ENCODE measurements at regions not wholly inside any gene's neighbourhood (a gene's known extent, or its start where the extent isn't known, plus 50 kb on each side); places are given as distances from the start of the nearest gene placed in this dataset.

DNA sequence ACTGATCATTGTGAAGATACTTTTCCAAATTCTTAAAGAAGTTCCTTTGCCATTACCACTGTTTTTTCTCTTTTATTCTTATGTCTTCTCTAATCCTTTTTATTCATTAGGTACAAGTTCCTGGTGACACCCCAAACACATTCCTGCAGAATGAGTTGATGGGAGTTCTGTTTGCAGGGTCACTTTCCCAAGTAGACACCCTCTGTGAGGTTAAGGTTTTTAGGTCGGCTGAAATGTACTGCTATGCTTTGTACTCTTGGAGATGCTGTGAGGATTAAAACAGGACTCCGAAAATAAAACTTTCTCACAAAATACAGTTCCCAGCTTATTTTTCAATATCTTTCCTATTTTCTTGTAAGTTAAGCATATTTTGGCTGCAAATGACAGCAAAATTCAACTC lies 143.3 kb upstream of the TLE4 start:
- H3K27me3 ChIP-seq (ENCODE audit: low read length), result no peaks in the 10 kb centered on the region
- no peak overlapping the region for H3K9ac ChIP-seq (ENCODE audit: low read length)
- H3K9me2 ChIP-seq (replicated peaks; ENCODE audit: insufficient read depth, low read length), result no peaks in the 10 kb centered on the region
- TF ChIP-seq, protein P1, sequence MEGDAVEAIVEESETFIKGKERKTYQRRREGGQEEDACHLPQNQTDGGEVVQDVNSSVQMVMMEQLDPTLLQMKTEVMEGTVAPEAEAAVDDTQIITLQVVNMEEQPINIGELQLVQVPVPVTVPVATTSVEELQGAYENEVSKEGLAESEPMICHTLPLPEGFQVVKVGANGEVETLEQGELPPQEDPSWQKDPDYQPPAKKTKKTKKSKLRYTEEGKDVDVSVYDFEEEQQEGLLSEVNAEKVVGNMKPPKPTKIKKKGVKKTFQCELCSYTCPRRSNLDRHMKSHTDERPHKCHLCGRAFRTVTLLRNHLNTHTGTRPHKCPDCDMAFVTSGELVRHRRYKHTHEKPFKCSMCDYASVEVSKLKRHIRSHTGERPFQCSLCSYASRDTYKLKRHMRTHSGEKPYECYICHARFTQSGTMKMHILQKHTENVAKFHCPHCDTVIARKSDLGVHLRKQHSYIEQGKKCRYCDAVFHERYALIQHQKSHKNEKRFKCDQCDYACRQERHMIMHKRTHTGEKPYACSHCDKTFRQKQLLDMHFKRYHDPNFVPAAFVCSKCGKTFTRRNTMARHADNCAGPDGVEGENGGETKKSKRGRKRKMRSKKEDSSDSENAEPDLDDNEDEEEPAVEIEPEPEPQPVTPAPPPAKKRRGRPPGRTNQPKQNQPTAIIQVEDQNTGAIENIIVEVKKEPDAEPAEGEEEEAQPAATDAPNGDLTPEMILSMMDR (IDR thresholded peaks at IDR 0.05; ENCODE audit: insufficient read depth, low read length, poor library complexity, severe bottlenecking), result no peak
- TF ChIP-seq EZH2phosphoT487 (conservative IDR thresholded peaks at IDR 0.05; ENCODE audit: low read length), result no peak
- H2AFZ ChIP-seq (ENCODE audit: low read depth, low read length, severe bottlenecking), result no peak overlapping the region
- no peaks in the 10 kb centered on the region for H3K79me2 ChIP-seq (ENCODE audit: insufficient read depth, low read length)
- H3K4me2 ChIP-seq (ENCODE audit: low read depth, low read length, poor library complexity, severe bottlenecking), result no peak overlapping the region
- H3K27ac ChIP-seq (ENCODE audit: low read depth, low read length), result no peak overlapping the region
- no peak overlapping the region for H3K4me3 ChIP-seq (ENCODE audit: insufficient read depth, low read length, poor library complexity, severe bottlenecking)
- no peaks in the 10 kb centered on the region for H3F3A ChIP-seq (ENCODE audit: insufficient read depth)
- no peaks in the 10 kb centered on the region for H3K36me3 ChIP-seq (ENCODE audit: low read length)
- H4K20me1 ChIP-seq (ENCODE audit: low read depth, low read length), result no peaks in the 10 kb centered on the region
- H3K9me3 ChIP-seq (ENCODE audit: insufficient read depth, low read length), result no peaks in the 10 kb centered on the region

DNA sequence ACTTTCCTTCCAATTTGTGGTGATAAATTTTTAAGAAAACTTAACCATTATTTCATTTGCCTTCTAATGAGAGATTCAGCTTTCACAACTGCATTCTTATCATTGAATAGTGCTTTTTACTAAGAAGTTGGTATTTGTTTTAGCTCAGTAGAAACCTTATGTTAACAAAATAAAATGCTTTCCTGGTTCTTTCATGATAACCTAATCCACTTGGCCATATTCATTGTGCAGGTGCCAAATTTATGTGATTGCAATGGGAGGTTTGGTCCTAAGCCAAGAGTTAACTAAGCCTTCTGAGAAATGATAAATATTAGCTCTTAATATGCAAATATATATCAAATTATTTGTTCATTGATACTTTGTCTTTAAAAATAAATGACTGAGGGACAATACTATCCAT lies 141.1 kb upstream of the TLE4 start:
- no peaks in the 10 kb centered on the region for H3K79me2 ChIP-seq (ENCODE audit: insufficient read depth, low read length)
- H3K4me3 ChIP-seq (ENCODE audit: insufficient read depth, low read length, poor library complexity, severe bottlenecking), result no peak overlapping the region
- no peaks in the 10 kb centered on the region for H3F3A ChIP-seq (ENCODE audit: insufficient read depth)
- H4K20me1 ChIP-seq (ENCODE audit: low read depth, low read length), result no peaks in the 10 kb centered on the region
- no peak overlapping the region for H2AFZ ChIP-seq (ENCODE audit: low read depth, low read length, severe bottlenecking)
- H3K27me3 ChIP-seq (ENCODE audit: low read length), result no peaks in the 10 kb centered on the region
- TF ChIP-seq, protein P1 (IDR thresholded peaks at IDR 0.05; ENCODE audit: insufficient read depth, low read length, poor library complexity, severe bottlenecking), result no peak
- TF ChIP-seq EZH2phosphoT487 (conservative IDR thresholded peaks at IDR 0.05; ENCODE audit: low read length), result no peak
- H3K9ac ChIP-seq (ENCODE audit: low read length), result no peak overlapping the region
- no peak overlapping the region for H3K4me2 ChIP-seq (ENCODE audit: low read depth, low read length, poor library complexity, severe bottlenecking)
- no peaks in the 10 kb centered on the region for H3K9me2 ChIP-seq (replicated peaks; ENCODE audit: insufficient read depth, low read length)
- H3K27ac ChIP-seq (ENCODE audit: low read depth, low read length), result no peak overlapping the region
- H3K9me3 ChIP-seq (ENCODE audit: insufficient read depth, low read length), result no peaks in the 10 kb centered on the region
- no peaks in the 10 kb centered on the region for H3K36me3 ChIP-seq (ENCODE audit: low read length)

DNA sequence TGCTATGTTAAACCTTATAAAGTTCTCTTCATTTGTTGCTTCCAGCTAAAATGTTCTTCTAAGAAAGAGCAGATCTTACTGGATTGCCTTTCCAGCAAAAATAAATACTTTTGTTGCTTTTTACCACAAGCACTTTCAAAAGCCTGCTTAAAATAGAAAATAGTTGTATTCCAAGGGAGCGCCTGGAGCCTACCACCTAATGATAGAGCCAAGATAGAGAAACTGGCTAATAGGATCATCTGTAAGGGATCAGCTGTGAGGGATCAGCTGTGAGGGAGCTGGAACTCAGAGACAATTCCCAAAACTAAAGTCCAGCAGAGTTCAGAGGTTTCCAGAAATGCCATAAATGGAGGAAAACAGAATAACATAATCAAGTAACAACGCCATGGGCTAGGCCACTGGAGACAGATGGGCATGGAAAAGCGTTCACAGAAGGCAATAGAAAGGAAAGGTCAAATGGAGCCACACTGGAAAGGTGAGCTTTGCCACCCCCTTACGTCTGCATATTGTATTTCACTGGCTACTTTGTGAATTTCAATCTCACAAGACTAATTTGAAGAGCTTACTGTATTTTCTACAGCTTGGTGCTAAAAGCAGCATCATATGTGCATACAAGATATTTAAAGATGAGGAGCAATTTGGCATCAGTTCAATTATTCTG lies 140.6 kb upstream of the TLE4 start:
- Histone ChIP-seq H3K4me3 (ENCODE audit: insufficient read depth, low read length, poor library complexity, severe bottlenecking) (no peak overlapping the region), H3K9me3 (ENCODE audit: insufficient read depth, low read length) (no peaks in the 10 kb centered on the region), H3K27ac (ENCODE audit: low read depth, low read length) (no peak overlapping the region), H3K4me2 (ENCODE audit: low read depth, low read length, poor library complexity, severe bottlenecking) (no peak overlapping the region), H3F3A (ENCODE audit: insufficient read depth) (no peaks in the 10 kb centered on the region), H3K36me3 (ENCODE audit: low read length) (no peaks in the 10 kb centered on the region), H2AFZ (ENCODE audit: low read depth, low read length, severe bottlenecking) (no peak overlapping the region), H3K9ac (ENCODE audit: low read length) (no peak overlapping the region), H3K9me2 (replicated peaks; ENCODE audit: insufficient read depth, low read length) (no peaks in the 10 kb centered on the region), H3K27me3 (ENCODE audit: low read length) (no peaks in the 10 kb centered on the region), H4K20me1 (ENCODE audit: low read depth, low read length) (no peaks in the 10 kb centered on the region), H3K79me2 (ENCODE audit: insufficient read depth, low read length) (no peaks in the 10 kb centered on the region)
- no peak for TF ChIP-seq EZH2phosphoT487 (conservative IDR thresholded peaks at IDR 0.05; ENCODE audit: low read length)
- TF ChIP-seq, protein P1 (IDR thresholded peaks at IDR 0.05; ENCODE audit: insufficient read depth, low read length, poor library complexity, severe bottlenecking), result no peak
